B cell (primary cell): ENCODE measurements at regions not wholly inside any gene's neighbourhood (a gene's known extent, or its start where the extent isn't known, plus 50 kb on each side); places are given as distances from the start of the nearest gene placed in this dataset.

Experiments used
- ATAC-seq: fragments of 200-7000 bp; cut with Tn5 transposase; one replicate; pipeline ENCODE4 v1.10.0; 2021; ENCODE audit warnings: low read depth, mild to moderate bottlenecking, moderate number of reproducible peaks, moderate library complexity
- CTCF ChIA-PET: fragments of 350-600 bp; sonication (Branson Sonifier 250); formaldehyde crosslinking; loops from one replicate; lab custom pipeline; 2021; ENCODE audit warnings: antibody characterized with exemption, inconsistent platforms; lab: Charles Lee
- POLR2A ChIA-PET: fragments of 350-600 bp; sonication (Branson Sonifier 250); formaldehyde crosslinking; loops from one replicate; lab custom pipeline; 2021; ENCODE audit warnings: antibody characterized with exemption; lab: Charles Lee
- DNase-seq: peaks from one replicate; pipeline ENCODE4 v3.0.0; 2013
- H2AFZ ChIP-seq: 2 replicates; pipeline ENCODE4 v1.6.1; 2012; ENCODE audit warnings: mild to moderate bottlenecking, low read depth, low read length; ENCODE audit not compliant: insufficient read depth, poor library complexity, severe bottlenecking
- H3K27ac ChIP-seq, 2 donors: 1 replicate in 1 of 2; 2 replicates in 1 of 2; pipeline ENCODE4 v1.5.1; 2012 to 2013; ENCODE audit warnings: low read length in 2 of 2, mild to moderate bottlenecking in 2 of 2, moderate library complexity in 1 of 2
- H3K27me3 ChIP-seq, 4 experiments: fragments of 200-600 bp in 1 of 4; sonication (generic) in 1 of 4; replicated peaks in 1 of 4; 1 replicate in 2 of 4; 2 replicates in 2 of 4; pipeline versions ENCODE4 v1.6.1 to v1.7.0; 2013 to 2016; ENCODE audit warnings: low read length in 3 of 4, mild to moderate bottlenecking in 2 of 4, mixed read lengths in 1 of 4, moderate library complexity in 1 of 4; ENCODE audit not compliant: insufficient read depth in 4 of 4, control insufficient read depth in 3 of 4; ENCODE audit errors: control extremely low read depth in 1 of 4
- H3K36me3 ChIP-seq, 2 experiments: replicated peaks in 1 of 2; 1 replicate in 1 of 2; 2 replicates in 1 of 2; pipeline versions ENCODE4 v1.6.1 to v1.7.1; 2013; ENCODE audit warnings: low read length in 1 of 2; ENCODE audit not compliant: insufficient read depth in 2 of 2, control insufficient read depth in 1 of 2; ENCODE audit errors: control extremely low read depth in 1 of 2, extremely low read depth in 1 of 2
- H3K4me1 ChIP-seq, 2 donors: fragments of 200-600 bp in 1 of 2; sonication (generic) in 1 of 2; 1 replicate in 1 of 2; 2 replicates in 1 of 2; pipeline versions ENCODE4 v1.5.1 to v1.6.1; 2013 to 2017; ENCODE audit warnings: low read length in 2 of 2; ENCODE audit not compliant: control insufficient read depth in 2 of 2, insufficient read depth in 2 of 2
- H3K4me2 ChIP-seq: replicated peaks from 2 replicates; pipeline ENCODE3; 2012; ENCODE audit warnings: mild to moderate bottlenecking, low read depth, low read length; ENCODE audit not compliant: poor library complexity, severe bottlenecking
- H3K4me3 ChIP-seq, 5 experiments: fragments of 200-600 bp in 1 of 5; sonication (generic) in 1 of 5; 1 replicate in 3 of 5; 2 replicates in 2 of 5; pipeline versions ENCODE4 v1.5.1 to v1.7.0; 2011 to 2016; ENCODE audit warnings: low read length in 4 of 5, mild to moderate bottlenecking in 4 of 5, low read depth in 2 of 5, control low read depth in 1 of 5, moderate library complexity in 1 of 5; ENCODE audit not compliant: insufficient read depth in 1 of 5; ENCODE audit errors: control extremely low read depth in 1 of 5, extremely low read depth in 1 of 5
- H3K79me2 ChIP-seq: fragments of 200-600 bp; sonication (generic); one replicate; pipeline ENCODE4 v1.6.0; 2016; ENCODE audit warnings: low read length; ENCODE audit not compliant: control insufficient read depth, insufficient read depth
- H3K9ac ChIP-seq: fragments of 200-600 bp; sonication (generic); 2 replicates; pipeline ENCODE4 v1.6.1; 2017; ENCODE audit warnings: mild to moderate bottlenecking, low read length, moderate library complexity
- H3K9me3 ChIP-seq, 3 donors: one replicate each; pipeline versions ENCODE4 v1.6.1 to v1.7.1; 2013; ENCODE audit warnings: low read length in 2 of 3; ENCODE audit not compliant: control insufficient read depth in 2 of 3, insufficient read depth in 1 of 3; ENCODE audit errors: control extremely low read depth in 1 of 3
- H4K20me1 ChIP-seq: 2 replicates; pipeline ENCODE4 v1.6.0; 2012; ENCODE audit warnings: mild to moderate bottlenecking, low read length; ENCODE audit not compliant: insufficient read depth, control insufficient read depth, poor library complexity, severe bottlenecking
- H3K27ac Mint-ChIP-seq: one replicate; pipeline ENCODE4 v1.8.0; 2021; ENCODE audit warnings: mixed read lengths
- H3K27me3 Mint-ChIP-seq: one replicate; pipeline ENCODE4 v1.8.0; 2021; ENCODE audit warnings: mixed read lengths
- H3K4me1 Mint-ChIP-seq: one replicate; pipeline ENCODE4 v1.8.0; 2021; ENCODE audit warnings: mixed read lengths
- H3K4me3 Mint-ChIP-seq: one replicate; pipeline ENCODE4 v1.8.0; 2021; ENCODE audit warnings: mixed read lengths
- H3K9me3 Mint-ChIP-seq: one replicate; pipeline ENCODE4 v1.8.0; 2022; ENCODE audit warnings: mixed read lengths; ENCODE audit not compliant: insufficient read depth
- CTCF ChIP-seq: fragments of 200-600 bp; IDR thresholded peaks from one replicate; pipeline ENCODE4 v1.8.0; 2022; ENCODE audit warnings: antibody characterized with exemption, mild to moderate bottlenecking
- EZH2 ChIP-seq: IDR thresholded peaks from 2 replicates; pipeline ENCODE4 v1.6.1; 2012; ENCODE audit warnings: borderline replicate concordance, low read depth, mild to moderate bottlenecking, moderate library complexity, low read length; ENCODE audit not compliant: insufficient read depth, poor library complexity, severe bottlenecking
- WGBS: methylation state at CpG from one replicate; pipeline ENCODE4 v1.1.5; 2013; ENCODE audit warnings: missing lambda C conversion rate; ENCODE audit not compliant: insufficient coverage; 5-methylcytosine and 5-hydroxymethylcytosine counted together
- intact Hi-C: fragments of 100-400 bp; cut with micrococcal nuclease; formaldehyde crosslinking; loops from one replicate; pipeline ENCODE4 v1.10.0; 2022

GRCh38 chr20:50309764-50310672 lies 119.4 kb downstream of the CEBPB start:
- no peak overlapping the region for H3K4me3 ChIP-seq
- Mint-ChIP-seq H3K4me1 (no peaks in the 10 kb centered on the region), H3K4me3 (no peak overlapping the region), H3K27me3 (peaks cover 27% of the 10 kb centered on the region), H3K9me3 (peaks cover 2% of the 10 kb centered on the region), H3K27ac (no peak overlapping the region)
- no peaks in the 10 kb centered on the region for H3K4me1 ChIP-seq
- no peaks in the 10 kb centered on the region for H4K20me1 ChIP-seq
- H3K4me2 ChIP-seq, result no peak overlapping the region
- peaks cover 0 to 2% (median 0%) of the 10 kb centered on the region in 4 experiments for H3K27me3 ChIP-seq
- DNase-seq (no peak), ATAC-seq (no peak)
- no peak overlapping the region for H3K9ac ChIP-seq
- H3K9me3 ChIP-seq, result no peaks in the 10 kb centered on the region
- ChIA-PET POLR2A (no interaction called here), CTCF (no interaction called here)
- no peak overlapping the region for H2AFZ ChIP-seq
- no peaks in the 10 kb centered on the region for H3K79me2 ChIP-seq
- intact Hi-C loops, result no loop called here
- H3K36me3 ChIP-seq, result no peaks in the 10 kb centered on the region
- TF ChIP-seq CTCF (no peak), EZH2 (no peak)
- no peak overlapping the region for H3K27ac ChIP-seq
- WGBS, result 92% methylated on average over 19 of the region's 20 CpGs

DNA sequence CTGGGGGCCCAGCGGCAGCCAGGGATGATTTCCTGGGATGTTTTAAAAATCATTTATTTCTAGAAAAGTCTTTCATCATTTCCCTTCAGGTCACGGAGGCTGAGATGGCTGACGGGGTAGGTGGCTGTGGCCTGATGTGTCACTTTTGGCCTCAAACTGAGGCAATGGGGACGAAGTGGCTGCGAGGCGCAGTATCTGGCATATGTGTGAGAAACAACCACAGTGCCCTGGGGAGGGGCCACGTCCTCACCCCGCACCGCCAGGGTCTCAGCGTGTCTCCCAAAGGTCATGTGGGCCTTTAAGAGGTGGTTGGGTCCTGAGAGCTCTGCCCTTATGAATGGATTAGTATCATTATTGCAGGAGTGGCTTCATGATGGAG lies 120.0 kb downstream of the CEBPB start:
- Histone ChIP-seq H3K4me2 (no peak overlapping the region), H3K36me3 (no peaks in the 10 kb centered on the region), H3K4me1 (no peaks in the 10 kb centered on the region), H3K79me2 (no peaks in the 10 kb centered on the region), H3K9ac (no peak overlapping the region), H2AFZ (no peak overlapping the region), H4K20me1 (no peaks in the 10 kb centered on the region), H3K27me3 (peaks cover 0 to 2% (median 0%) of the 10 kb centered on the region in 4 experiments), H3K9me3 (no peaks in the 10 kb centered on the region), H3K27ac (no peak overlapping the region), H3K4me3 (no peak overlapping the region)
- ChIA-PET POLR2A (no interaction called here), CTCF (no interaction called here)
- intact Hi-C loops, result no loop called here
- TF ChIP-seq CTCF, result no peak
- TF ChIP-seq EZH2, result no peak
- H3K27ac Mint-ChIP-seq, result no peak overlapping the region
- ATAC-seq (no peak), DNase-seq (no peak)
- no peaks in the 10 kb centered on the region for H3K4me1 Mint-ChIP-seq
- peaks cover 30% of the 10 kb centered on the region for H3K27me3 Mint-ChIP-seq
- WGBS, result 90% methylated on average over 9 of the region's 10 CpGs
- H3K4me3 Mint-ChIP-seq, result no peak overlapping the region
- peaks cover 3% of the 10 kb centered on the region for H3K9me3 Mint-ChIP-seq
